Ureter (tissue), 1 donor: ENCODE measurements at regions not wholly inside any gene's neighbourhood (a gene's known extent, or its start where the extent isn't known, plus 50 kb on each side); places are given as distances from the start of the nearest gene placed in this dataset.
"Not testable (repeated sequence)": the region's sequence is repeated elsewhere in the genome, so short reads cannot be mapped to it uniquely, and the experiment has no call there.

Source experiments
- DNase-seq: peaks from one replicate; pipeline ENCODE4 v3.0.0-alpha.2; 2020; ENCODE audit warnings: low spot score
- donor health status: DM: yes; HTN: yes; CAD: no.

- no peak for DNase-seq
These were observed 51.8 kb downstream of the POM121L12 start for GRCh38 chr7:53087274-53087673.

DNA sequence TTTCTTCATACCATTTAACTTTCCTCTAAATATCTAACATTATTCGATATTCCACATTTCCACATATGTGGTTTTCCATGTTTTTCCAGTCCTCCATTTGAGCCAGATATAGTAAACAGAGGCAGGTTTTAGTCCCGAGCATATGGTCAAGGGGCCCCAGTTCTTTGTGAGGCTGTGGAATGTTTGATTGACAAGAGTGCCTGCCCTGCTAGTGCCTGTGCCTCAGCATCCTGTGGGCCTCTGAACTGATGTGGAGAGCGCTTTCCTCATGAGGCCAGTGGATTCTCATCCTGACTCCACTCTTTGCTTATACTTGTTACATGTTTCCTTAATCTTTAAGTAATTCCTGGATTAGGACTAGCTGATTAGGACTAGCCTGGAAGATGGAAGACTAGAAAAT is 58.8 kb downstream of the POM121L12 start:
- no peak for DNase-seq

DNA sequence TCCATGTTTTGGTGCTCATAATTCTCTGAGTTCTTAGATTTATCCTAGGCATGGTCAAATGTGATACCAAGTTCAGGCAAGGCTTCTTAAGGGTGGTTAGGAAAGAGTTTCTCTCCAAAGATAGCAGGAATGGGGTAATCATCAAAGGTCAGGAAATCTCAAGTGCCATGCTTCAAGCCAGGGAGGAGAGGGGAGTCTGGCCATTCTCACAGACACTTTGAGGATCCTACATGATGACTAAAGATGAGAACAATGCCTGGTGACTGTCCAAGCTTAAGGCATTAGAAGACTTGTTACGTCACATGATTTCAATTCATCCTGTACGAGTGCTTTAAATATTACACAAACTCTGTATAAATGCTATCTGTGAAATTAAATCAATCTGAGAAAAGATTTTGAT is 59.4 kb downstream of the POM121L12 start:
- DNase-seq: no peak

GRCh38 chr7:53095731-53096501 is 60.5 kb downstream of the POM121L12 start:
- no peak for DNase-seq

- no peak for DNase-seq
These were observed 64.7 kb downstream of the POM121L12 start for GRCh38 chr7:53100091-53100490.

DNA sequence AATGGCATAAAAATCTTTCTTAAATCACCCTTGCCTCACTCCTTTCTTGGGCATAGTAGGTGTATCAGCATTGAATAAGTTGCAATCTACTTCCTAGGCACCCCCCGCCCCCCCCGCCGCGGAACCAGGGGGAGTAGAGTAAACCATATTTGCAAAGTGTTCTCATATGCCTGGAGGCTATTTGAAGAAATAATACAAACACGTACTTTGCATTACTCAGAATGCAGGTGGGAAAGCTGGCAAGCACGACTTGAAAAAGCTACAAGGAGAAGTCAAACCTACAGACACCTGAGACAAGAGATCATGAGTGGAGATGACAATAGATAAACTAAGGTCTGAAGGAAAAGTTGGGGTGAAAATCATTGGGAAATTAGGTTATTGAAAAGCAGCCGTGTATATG is 65.6 kb downstream of the POM121L12 start:
- no peak for DNase-seq

GRCh38 chr7:53110425-53110824 is 75.0 kb downstream of the POM121L12 start:
- no peak for DNase-seq

DNA sequence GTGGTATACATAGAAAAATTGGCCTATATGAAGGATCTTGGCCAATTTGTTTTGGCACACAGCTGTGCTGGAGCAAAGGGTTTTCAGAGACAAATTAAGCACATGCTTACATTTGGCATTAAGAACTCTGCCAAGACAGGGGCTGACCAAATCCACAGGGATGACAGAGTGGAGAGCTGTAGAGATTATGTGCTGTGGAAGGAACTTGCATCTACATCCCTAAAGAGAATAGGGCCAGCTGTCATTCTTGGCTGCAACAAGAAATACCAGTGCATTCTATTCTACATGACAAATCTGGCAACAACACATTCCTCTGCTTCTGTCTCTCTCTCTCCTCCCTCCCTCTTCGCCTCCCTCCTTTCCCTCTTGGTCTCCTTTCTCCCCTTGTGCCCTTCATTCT is 75.6 kb downstream of the POM121L12 start:
- no peak for DNase-seq

DNA sequence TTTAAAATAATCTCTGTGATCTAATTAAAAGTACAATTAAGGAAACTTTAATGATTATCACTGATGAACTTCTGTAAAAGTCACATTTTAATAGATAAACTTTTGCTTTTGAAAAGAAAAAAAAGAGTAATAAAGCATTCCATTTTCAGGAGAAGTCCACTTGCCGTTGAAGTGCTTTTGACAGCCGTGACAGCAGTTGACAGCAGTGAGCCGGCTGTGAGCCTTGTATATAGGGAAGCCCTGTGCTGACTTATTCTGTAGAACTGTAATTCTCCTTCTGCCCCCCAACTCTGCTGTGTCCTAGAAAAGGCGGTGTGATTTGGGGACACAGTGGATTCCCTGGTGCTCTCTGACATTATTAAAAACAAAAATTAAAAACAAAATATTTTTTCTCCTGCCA is 78.0 kb downstream of the POM121L12 start:
- DNase-seq: no peak

DNA sequence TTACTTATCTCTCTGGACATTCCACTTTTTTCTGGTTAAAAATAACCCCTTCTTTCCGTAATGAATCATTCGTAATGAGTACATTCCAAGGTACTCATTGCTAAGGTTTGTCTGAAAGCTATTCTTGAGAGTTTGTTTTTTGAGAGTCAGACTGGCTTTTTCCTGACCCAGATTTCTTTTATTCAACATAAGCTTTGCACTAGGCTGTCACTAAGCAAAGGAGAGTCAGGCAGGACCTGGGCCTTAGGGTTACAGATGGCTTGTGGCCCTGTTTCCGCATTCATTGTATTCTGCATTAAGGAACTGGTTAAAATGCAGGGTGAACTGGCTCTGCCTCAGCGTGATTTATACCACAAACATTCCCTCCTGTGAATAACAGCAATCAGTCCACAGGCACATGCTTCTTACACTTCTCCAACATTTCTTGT is 84.1 kb downstream of the POM121L12 start:
- DNase-seq: no peak

DNA sequence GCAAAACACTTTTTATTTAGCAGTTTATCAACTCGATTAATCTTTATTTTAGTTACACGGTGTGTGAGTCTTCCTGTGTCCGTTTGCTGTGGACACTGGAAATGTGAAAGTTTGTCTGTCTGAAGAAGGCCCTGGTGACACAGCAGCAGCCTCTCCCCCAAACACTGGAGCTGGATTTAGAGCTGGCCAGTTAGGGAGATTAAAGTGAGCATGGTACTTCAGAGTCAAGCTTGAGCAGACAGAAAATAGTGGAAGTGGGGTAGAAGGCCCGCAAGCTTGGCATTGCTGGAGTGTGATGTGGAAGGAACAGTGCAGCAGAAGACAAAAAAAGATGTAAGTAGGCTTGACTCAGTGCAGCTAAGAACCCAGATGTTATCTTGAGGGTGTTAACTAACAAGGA is 85.9 kb downstream of the POM121L12 start:
- DNase-seq: no peak

DNA sequence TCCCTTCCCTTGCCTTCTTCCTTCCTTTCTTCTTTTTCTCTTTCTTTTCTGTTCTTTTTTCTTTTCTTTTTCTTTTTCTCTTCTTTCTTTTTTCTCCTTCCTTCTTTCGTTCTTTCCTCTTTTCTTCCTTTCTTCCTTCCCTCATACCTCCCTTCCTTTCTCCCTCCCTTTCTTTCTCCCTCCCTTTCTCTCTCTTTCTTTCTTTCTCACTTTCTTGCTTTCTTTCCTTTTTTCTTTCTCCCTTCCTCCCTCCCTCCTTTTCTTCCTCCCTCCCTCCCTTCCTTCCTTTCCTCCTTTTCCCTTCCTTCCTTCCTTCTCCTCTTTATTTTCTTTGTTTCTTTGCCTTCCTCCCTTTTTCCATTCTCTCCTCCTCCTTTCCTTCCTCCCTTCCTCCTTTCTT is 96.3 kb downstream of the POM121L12 start:
- DNase-seq: no peak

- DNase-seq: no peak
These were observed 116.1 kb downstream of the POM121L12 start for GRCh38 chr7:53151496-53151895.

DNA sequence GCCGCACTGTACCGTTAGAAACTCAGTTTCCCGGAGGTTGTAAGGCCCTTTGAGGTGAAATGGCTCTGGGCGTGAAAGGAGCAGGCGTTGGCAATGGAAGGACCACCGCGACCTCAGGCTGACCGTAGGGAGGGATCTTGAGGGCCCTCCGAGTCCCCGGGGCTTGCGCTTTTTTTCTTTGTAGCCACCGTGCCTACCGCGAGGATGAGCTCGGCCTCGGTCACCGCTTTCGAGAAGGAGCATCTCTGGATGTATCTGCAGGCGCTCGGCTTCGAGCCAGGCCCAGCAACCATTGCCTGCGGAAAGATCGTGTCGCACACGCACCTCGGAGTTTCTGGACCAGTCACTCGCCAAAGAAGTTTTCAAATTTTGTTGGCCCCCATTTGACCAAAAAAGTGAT is 151.8 kb downstream of the POM121L12 start:
- DNase-seq: not testable (repeated sequence)

GRCh38 chr7:53191191-53191695 is 155.8 kb downstream of the POM121L12 start:
- no peak for DNase-seq

- no peak for DNase-seq
These were observed 156.5 kb downstream of the POM121L12 start for GRCh38 chr7:53191836-53192443.

GRCh38 chr7:53205006-53205405 is 169.6 kb downstream of the POM121L12 start:
- no peak for DNase-seq

DNA sequence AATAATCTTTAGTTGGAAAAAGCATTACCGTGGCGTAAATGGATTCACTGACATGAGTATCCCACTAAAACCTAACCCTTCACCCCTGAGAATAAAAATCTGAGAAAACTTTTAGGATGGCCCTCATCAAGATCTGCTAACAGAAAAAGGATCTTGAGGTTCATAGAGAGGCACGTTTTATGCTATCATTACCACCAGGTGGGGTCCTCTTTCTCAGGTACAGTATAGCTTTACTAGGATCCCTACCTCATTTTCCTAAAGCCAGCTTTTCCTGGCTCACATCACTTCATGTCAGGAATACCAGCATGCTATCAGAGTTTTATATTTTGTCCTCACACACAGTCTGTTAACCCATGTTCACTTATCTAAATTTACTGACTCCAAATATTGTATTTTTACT is 173.7 kb downstream of the POM121L12 start:
- no peak for DNase-seq

DNA sequence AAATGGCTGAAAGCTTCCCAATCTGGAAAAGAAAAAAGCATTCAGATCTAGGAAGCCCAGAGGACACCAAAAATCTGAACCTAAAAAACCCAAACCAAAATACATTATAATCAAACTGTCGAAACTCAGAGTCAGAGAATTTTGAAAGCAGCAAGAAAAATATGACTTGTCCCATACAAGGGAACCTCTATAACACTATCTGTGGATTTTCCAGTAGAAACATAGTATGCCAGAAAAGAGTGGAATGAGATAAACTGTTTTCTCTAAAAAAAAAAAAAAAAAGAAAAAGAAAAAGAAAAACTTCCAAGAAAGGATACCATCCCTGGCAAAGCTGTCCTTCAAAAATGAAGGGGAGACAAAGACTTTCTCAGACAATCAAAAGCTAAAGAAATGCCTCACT is 179.0 kb downstream of the POM121L12 start:
- DNase-seq: no peak

- DNase-seq: no peak
These were observed 183.5 kb downstream of the POM121L12 start for GRCh38 chr7:53218730-53219504.

DNA sequence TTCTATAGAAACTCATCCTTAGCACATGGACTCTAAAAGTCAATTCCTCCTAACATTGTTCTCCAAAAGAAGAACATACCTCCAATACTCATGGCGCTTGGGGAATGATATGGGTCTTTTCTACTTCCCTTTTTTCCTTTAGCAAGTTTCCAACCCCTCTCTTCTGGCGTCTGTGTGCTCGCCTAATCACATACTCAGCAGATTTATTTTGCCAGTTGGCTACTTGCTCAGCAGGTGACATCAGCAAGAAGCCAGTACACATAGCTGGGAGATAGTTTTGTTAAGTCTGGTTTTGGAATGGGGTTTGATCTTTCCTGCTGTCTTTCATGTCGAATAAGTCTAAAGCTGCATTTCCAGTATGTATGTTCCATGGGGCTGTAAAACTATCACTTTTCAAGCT is 193.8 kb downstream of the POM121L12 start:
- no peak for DNase-seq

DNA sequence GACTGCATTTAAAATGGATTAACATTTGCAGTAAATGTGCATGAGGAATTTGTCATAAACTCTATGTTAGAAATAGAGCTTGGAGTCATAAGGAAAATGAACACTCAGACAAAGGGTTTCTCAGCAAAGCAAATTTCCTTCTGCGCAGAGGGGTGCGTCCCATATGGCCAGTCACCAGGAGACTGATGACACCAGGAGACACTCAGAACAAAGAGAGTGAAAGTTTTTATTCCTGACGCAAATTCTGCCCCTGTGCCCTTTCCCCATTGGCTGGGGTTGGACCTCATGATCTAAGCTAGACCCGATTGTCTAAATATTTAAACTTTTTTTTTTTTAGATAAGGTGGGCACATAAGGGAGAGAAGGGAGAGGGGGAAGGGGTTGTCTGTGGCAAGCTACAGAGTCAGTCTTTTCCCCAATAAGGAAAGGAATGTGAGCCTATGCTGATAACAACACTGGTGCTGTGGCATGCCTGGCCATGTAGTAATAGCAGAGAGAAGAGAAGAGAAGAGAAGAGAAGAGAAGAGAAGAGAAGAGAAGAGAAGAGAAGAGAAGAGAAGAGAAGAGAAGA is 202.0 kb downstream of the POM121L12 start:
- DNase-seq: no peak
